ENCODE measurements at regions not wholly inside any gene's neighbourhood (a gene's known extent, or its start where the extent isn't known, plus 50 kb on each side); places are given as distances from the start of the nearest gene placed in this dataset.

DNA sequence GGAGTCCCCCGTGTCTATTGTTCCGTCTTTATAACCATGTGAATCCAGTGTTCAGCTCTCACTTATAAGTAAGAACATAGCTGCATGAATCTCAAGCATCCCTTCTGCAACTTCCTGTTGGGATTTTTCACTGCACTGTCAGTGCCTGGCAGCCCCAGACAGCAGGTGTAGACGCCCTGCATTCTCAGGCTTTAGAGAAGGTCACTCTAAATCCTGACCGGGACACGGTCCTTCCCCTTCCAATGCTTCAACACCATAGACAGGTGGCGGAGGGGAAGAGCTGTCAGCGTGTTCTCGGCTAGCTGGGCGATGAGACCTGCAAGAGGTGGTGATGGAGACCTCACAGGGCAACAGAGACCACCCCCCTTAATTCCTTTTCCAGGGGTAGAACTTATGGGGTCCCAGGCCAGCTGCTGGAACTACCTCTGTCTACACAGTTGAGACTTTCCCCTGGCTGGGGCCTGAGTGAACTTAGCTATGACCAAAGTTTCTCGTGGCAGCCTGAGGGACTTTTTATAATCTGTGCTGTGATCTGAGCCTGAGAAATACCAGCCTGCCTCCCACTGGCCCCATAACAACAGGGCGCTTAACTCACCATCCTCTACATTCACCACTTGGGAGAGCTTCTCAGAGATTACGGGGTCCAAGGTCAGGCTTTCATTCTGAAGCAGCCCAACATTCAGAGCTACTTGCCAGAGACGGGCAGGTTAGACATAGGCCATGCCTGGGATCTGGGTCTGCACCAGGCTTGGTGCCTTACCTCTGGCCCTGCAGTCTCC is 143.2 kb upstream of the TNRC6C start:
- TF ChIP-seq SIN3A (IDR thresholded peaks at IDR 0.05; ENCODE audit: borderline replicate concordance, insufficient read depth, low read length) (no peak), TAF1 (IDR thresholded peaks at IDR 0.05; ENCODE audit: borderline replicate concordance, insufficient read depth, low read length) (no peak), FOXP2 (optimal IDR thresholded peaks at IDR 0.05; ENCODE audit: borderline replicate concordance, extremely low read depth, extremely low read length, insufficient read depth) (no peak), POLR2AphosphoS5 (IDR thresholded peaks at IDR 0.05; ENCODE audit: low read depth, low read length) (no peak), REST (IDR thresholded peaks at IDR 0.05; ENCODE audit: insufficient read depth in 1 of 2, low read depth in 2 of 2, low read length in 2 of 2) (no peak)

GRCh38 chr17:77817953-77818352 is 140.6 kb upstream of the TNRC6C start:
- no peak for TF ChIP-seq FOXP2 (optimal IDR thresholded peaks at IDR 0.05; ENCODE audit: borderline replicate concordance, extremely low read depth, extremely low read length, insufficient read depth)
- TF ChIP-seq TAF1 (IDR thresholded peaks at IDR 0.05; ENCODE audit: borderline replicate concordance, insufficient read depth, low read length) = no peak
- no peak for TF ChIP-seq REST (IDR thresholded peaks at IDR 0.05; ENCODE audit: insufficient read depth in 1 of 2, low read depth in 2 of 2, low read length in 2 of 2)
- TF ChIP-seq SIN3A (IDR thresholded peaks at IDR 0.05; ENCODE audit: borderline replicate concordance, insufficient read depth, low read length) = no peak
- no peak for TF ChIP-seq POLR2AphosphoS5 (IDR thresholded peaks at IDR 0.05; ENCODE audit: low read depth, low read length)

DNA sequence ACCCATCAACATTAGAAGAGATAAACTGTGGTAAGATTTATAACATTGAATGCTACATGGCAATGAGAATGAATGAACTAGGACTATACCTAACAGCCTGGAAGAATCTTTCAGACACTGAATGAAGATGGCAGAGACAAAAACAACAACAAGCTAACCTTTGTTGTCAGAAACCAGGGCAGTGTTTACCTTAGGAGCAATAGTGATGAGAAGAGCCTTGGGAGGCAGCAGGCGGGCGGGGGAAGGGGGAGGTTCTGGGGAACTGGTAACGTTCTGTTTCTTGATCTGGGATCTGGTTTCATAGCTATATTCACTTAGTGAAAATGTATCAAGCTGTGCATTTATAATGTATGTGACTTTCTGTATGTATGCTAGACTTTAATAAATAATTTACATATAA is 139.0 kb upstream of the TNRC6C start:
- TF ChIP-seq POLR2AphosphoS5 (IDR thresholded peaks at IDR 0.05; ENCODE audit: low read depth, low read length) = no peak
- no peak for TF ChIP-seq SIN3A (IDR thresholded peaks at IDR 0.05; ENCODE audit: borderline replicate concordance, insufficient read depth, low read length)
- no peak for TF ChIP-seq REST (IDR thresholded peaks at IDR 0.05; ENCODE audit: insufficient read depth in 1 of 2, low read depth in 2 of 2, low read length in 2 of 2)
- TF ChIP-seq TAF1 (IDR thresholded peaks at IDR 0.05; ENCODE audit: borderline replicate concordance, insufficient read depth, low read length) = no peak
- TF ChIP-seq FOXP2 (optimal IDR thresholded peaks at IDR 0.05; ENCODE audit: borderline replicate concordance, extremely low read depth, extremely low read length, insufficient read depth) = no peak

DNA sequence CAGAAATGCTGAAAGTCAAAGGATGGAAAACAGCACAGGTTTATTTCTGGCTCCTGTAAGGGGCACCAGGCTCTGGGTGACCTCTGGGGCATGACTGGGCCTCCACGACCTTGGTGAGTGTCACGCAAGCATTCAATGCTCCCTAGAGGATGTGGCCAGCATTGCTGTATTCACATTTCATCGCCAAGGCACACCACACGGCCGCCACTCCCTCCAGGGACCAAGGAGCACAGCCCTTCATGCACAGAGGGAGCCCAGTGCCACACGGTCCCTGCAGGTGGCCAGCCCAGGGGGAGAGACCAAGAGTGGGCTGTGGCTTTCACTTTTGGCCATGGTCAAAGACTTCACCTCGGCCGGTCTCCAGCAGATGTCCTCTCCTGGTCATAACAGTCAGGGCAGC is 137.4 kb upstream of the TNRC6C start:
- no peak for TF ChIP-seq POLR2AphosphoS5 (IDR thresholded peaks at IDR 0.05; ENCODE audit: low read depth, low read length)
- TF ChIP-seq SIN3A (IDR thresholded peaks at IDR 0.05; ENCODE audit: borderline replicate concordance, insufficient read depth, low read length) = no peak
- no peak for TF ChIP-seq TAF1 (IDR thresholded peaks at IDR 0.05; ENCODE audit: borderline replicate concordance, insufficient read depth, low read length)
- no peak for TF ChIP-seq FOXP2 (optimal IDR thresholded peaks at IDR 0.05; ENCODE audit: borderline replicate concordance, extremely low read depth, extremely low read length, insufficient read depth)
- no peak for TF ChIP-seq REST (IDR thresholded peaks at IDR 0.05; ENCODE audit: insufficient read depth in 1 of 2, low read depth in 2 of 2, low read length in 2 of 2)

Measured in PFSK-1 (cell line).